H9 (cell line): ENCODE measurements at regions not wholly inside any gene's neighbourhood (a gene's known extent, or its start where the extent isn't known, plus 50 kb on each side); places are given as distances from the start of the nearest gene placed in this dataset.
A peak's percentile ranks its signal among the peaks of the same experiment; 100 is the strongest.

Source experiments
- DNase-seq: peaks from one replicate; pipeline ENCODE4 v3.0.0-alpha.2; 2017
- H2AFZ ChIP-seq: one replicate; pipeline ENCODE4 v1.6.1; 2013; ENCODE audit warnings: mild to moderate bottlenecking, low read length, control low read depth, moderate library complexity
- H2AK5ac ChIP-seq: 2 replicates; pipeline ENCODE4 v1.6.1; 2013; ENCODE audit warnings: low read length, control low read depth, mixed read lengths; ENCODE audit not compliant: insufficient read length
- H2BK120ac ChIP-seq: one replicate; pipeline ENCODE4 v1.6.1; 2013; ENCODE audit warnings: low read depth, mild to moderate bottlenecking, low read length, control low read depth, inconsistent platforms; ENCODE audit not compliant: poor library complexity, severe bottlenecking
- H2BK12ac ChIP-seq: 2 replicates; pipeline ENCODE4 v1.6.1; 2013; ENCODE audit warnings: low read length, control low read depth, mixed read lengths, low read depth; ENCODE audit not compliant: insufficient read length
- H2BK15ac ChIP-seq: 2 replicates; pipeline ENCODE4 v1.6.1; 2013; ENCODE audit warnings: low read depth, low read length, control low read depth
- H2BK20ac ChIP-seq: one replicate; pipeline ENCODE4 v1.6.1; 2013; ENCODE audit warnings: low read depth, mild to moderate bottlenecking, low read length, control low read depth, inconsistent platforms; ENCODE audit not compliant: poor library complexity, severe bottlenecking
- H2BK5ac ChIP-seq: 2 replicates; pipeline ENCODE4 v1.6.1; 2013; ENCODE audit warnings: low read length, control low read depth, mixed read lengths; ENCODE audit not compliant: insufficient read length
- H3K14ac ChIP-seq: 2 replicates; pipeline ENCODE4 v1.6.1; 2013; ENCODE audit warnings: low read length, control low read depth; ENCODE audit not compliant: insufficient read depth
- H3K18ac ChIP-seq: 2 replicates; pipeline ENCODE4 v1.6.1; 2013; ENCODE audit warnings: low read depth, mild to moderate bottlenecking, mixed read lengths, low read length, control low read depth; ENCODE audit not compliant: insufficient read length
- H3K23ac ChIP-seq: 2 replicates; pipeline ENCODE4 v1.6.1; 2013; ENCODE audit warnings: low read length, control low read depth, mixed read lengths, low read depth; ENCODE audit not compliant: insufficient read length
- H3K23me2 ChIP-seq: 2 replicates; pipeline ENCODE4 v1.6.1; 2013; ENCODE audit warnings: low read depth, mild to moderate bottlenecking, mixed read lengths, low read length, control low read depth; ENCODE audit not compliant: insufficient read length, poor library complexity, severe bottlenecking
- H3K27ac ChIP-seq: 2 replicates; pipeline ENCODE4 v1.5.1; 2013; ENCODE audit warnings: low read length, control low read depth, mixed read lengths, low read depth; ENCODE audit not compliant: insufficient read length
- H3K27me3 ChIP-seq: 2 replicates; pipeline ENCODE4 v1.6.1; 2013; ENCODE audit warnings: low read length, control low read depth, inconsistent platforms; ENCODE audit not compliant: insufficient read depth
- H3K4ac ChIP-seq: 2 replicates; pipeline ENCODE4 v1.6.1; 2013; ENCODE audit warnings: low read depth, mild to moderate bottlenecking, control low read depth, inconsistent platforms, low read length, moderate library complexity
- H3K4me1 ChIP-seq: 2 replicates; pipeline ENCODE4 v1.6.1; 2013; ENCODE audit warnings: low read length, control low read depth, inconsistent platforms; ENCODE audit not compliant: insufficient read depth
- H3K4me2 ChIP-seq: 2 replicates; pipeline ENCODE4 v1.6.1; 2013; ENCODE audit warnings: low read length, control low read depth, mixed read lengths; ENCODE audit not compliant: insufficient read length, insufficient read depth
- H3K56ac ChIP-seq: 2 replicates; pipeline ENCODE4 v1.6.1; 2013; ENCODE audit warnings: low read depth, mild to moderate bottlenecking, mixed read lengths, low read length, control low read depth; ENCODE audit not compliant: insufficient read length
- H3K79me1 ChIP-seq: 2 replicates; pipeline ENCODE4 v1.6.1; 2013; ENCODE audit warnings: low read depth, mild to moderate bottlenecking, moderate library complexity, low read length, control low read depth, inconsistent platforms; ENCODE audit not compliant: insufficient read depth, poor library complexity, severe bottlenecking
- H3K79me2 ChIP-seq: 2 replicates; pipeline ENCODE4 v1.6.1; 2013; ENCODE audit warnings: low read length, control low read depth, inconsistent platforms; ENCODE audit not compliant: insufficient read depth
- H3K9ac ChIP-seq: 2 replicates; pipeline ENCODE4 v1.6.1; 2013; ENCODE audit warnings: low read length, control low read depth, mixed read lengths; ENCODE audit not compliant: insufficient read length; ENCODE audit errors: extremely low read depth
- H3K9me3 ChIP-seq: one replicate; pipeline ENCODE4 v1.6.1; 2013; ENCODE audit warnings: low read depth, low read length, inconsistent platforms; ENCODE audit not compliant: control insufficient read depth
- H3T11ph ChIP-seq: one replicate; pipeline ENCODE4 v1.6.1; 2013; ENCODE audit warnings: mild to moderate bottlenecking, low read length, control low read depth, inconsistent platforms
- H4K20me1 ChIP-seq: one replicate; pipeline ENCODE4 v1.6.1; 2013; ENCODE audit not compliant: control insufficient read depth, insufficient read length, insufficient read depth
- H4K5ac ChIP-seq: 2 replicates; pipeline ENCODE4 v1.6.1; 2013; ENCODE audit warnings: low read depth, mild to moderate bottlenecking, mixed read lengths, low read length, control low read depth; ENCODE audit not compliant: insufficient read length
- H4K8ac ChIP-seq: replicated peaks from 2 replicates; pipeline ENCODE4 v1.6.1; 2013; ENCODE audit warnings: low read length, control low read depth, mixed read lengths, low read depth; ENCODE audit not compliant: insufficient read length
- H4K91ac ChIP-seq: 2 replicates; pipeline ENCODE4 v1.6.1; 2013; ENCODE audit warnings: low read depth, mild to moderate bottlenecking, moderate library complexity, mixed read lengths, low read length, control low read depth; ENCODE audit not compliant: insufficient read length
- H3K27ac Mint-ChIP-seq, 3 experiments: 2 replicates in 2 of 3; 3 replicates in 1 of 3; pipeline ENCODE4 v1.8.0; 2020 to 2021; ENCODE audit warnings: mixed read lengths in 3 of 3, mild to moderate bottlenecking in 1 of 3, moderate library complexity in 1 of 3
- H3K27me3 Mint-ChIP-seq: 2 replicates; pipeline ENCODE4 v1.8.0; 2021; ENCODE audit warnings: low read depth, mild to moderate bottlenecking, moderate library complexity, mixed read lengths
- H3K36me3 Mint-ChIP-seq, 3 experiments: 2 replicates in 2 of 3; 3 replicates in 1 of 3; pipeline ENCODE4 v1.8.0; 2020 to 2021; ENCODE audit warnings: low read depth in 3 of 3, mixed read lengths in 3 of 3; ENCODE audit not compliant: insufficient read depth in 1 of 3
- H3K4me1 Mint-ChIP-seq, 2 experiments: 2 replicates each; pipeline ENCODE4 v1.8.0; 2020; ENCODE audit warnings: mixed read lengths in 2 of 2
- H3K4me3 Mint-ChIP-seq, 2 experiments: 2 replicates in 1 of 2; 3 replicates in 1 of 2; pipeline ENCODE4 v1.8.0; 2020 to 2021; ENCODE audit warnings: mild to moderate bottlenecking in 2 of 2, mixed read lengths in 2 of 2, moderate library complexity in 1 of 2
- H3K9me3 Mint-ChIP-seq, 2 experiments: 2 replicates in 1 of 2; 3 replicates in 1 of 2; pipeline ENCODE4 v1.8.0; 2020; ENCODE audit warnings: mild to moderate bottlenecking in 2 of 2, mixed read lengths in 2 of 2, moderate library complexity in 1 of 2
- WGBS: extraction: QIAGEN DNeasy Blood & Tissue Kit; methylation state at CpG from one replicate; pipeline ENCODE4 v1.1.7; 2013; ENCODE audit warnings: missing lambda C conversion rate, low lambda C conversion rate, mixed read lengths; ENCODE audit not compliant: insufficient read length; ENCODE audit errors: extremely low coverage; 5-methylcytosine and 5-hydroxymethylcytosine counted together
- TF ChIP-seq, protein P1 (sequence below): fragments of 200-600 bp; sonication (generic); conservative IDR thresholded peaks from 3 replicates; pipeline ENCODE4 v1.8.0; 2021; ENCODE audit warnings: antibody characterized with exemption, mild to moderate bottlenecking

GRCh38 chr2:176960736-176961520 is 251.7 kb upstream of the HNRNPA3 start:
- Histone ChIP-seq H2AK5ac (no peak overlapping the region), H3K27ac (no peak overlapping the region), H2AFZ (peak overlapping the region; percentile 40), H4K8ac (no peak overlapping the region), H3K18ac (no peak overlapping the region), H3K23ac (no peak overlapping the region), H3K9me3 (no peaks in the 10 kb centered on the region), H3K79me1 (no peaks in the 10 kb centered on the region), H3K9ac (no peak overlapping the region), H4K5ac (no peak overlapping the region), H3K14ac (no peak overlapping the region), H4K20me1 (no peaks in the 10 kb centered on the region), H3K4me2 (no peak overlapping the region), H3K27me3 (no peaks in the 10 kb centered on the region), H4K91ac (no peak overlapping the region), H2BK20ac (no peak overlapping the region), H3K4me1 (no peaks in the 10 kb centered on the region; the same call in 1 of the 2 replicates), H2BK15ac (no peak overlapping the region), H2BK120ac (no peak overlapping the region), H2BK5ac (no peak overlapping the region), H3K79me2 (no peaks in the 10 kb centered on the region), H3T11ph (no peak overlapping the region), H3K56ac (no peak overlapping the region), H3K23me2 (no peaks in the 10 kb centered on the region), H3K4ac (no peak overlapping the region), H2BK12ac (no peak overlapping the region)
- Mint-ChIP-seq H3K27me3 (no peaks in the 10 kb centered on the region), H3K4me3 (no peak overlapping the region), H3K36me3 (no peaks in the 10 kb centered on the region), H3K27ac (no peak overlapping the region), H3K9me3 (no peaks in the 10 kb centered on the region), H3K4me1 (peaks cover 13 to 19% of the 10 kb centered on the region in 2 experiments; a peak in 2 of 4 replicates)
- DNase-seq: no peak
- TF ChIP-seq, protein P1, sequence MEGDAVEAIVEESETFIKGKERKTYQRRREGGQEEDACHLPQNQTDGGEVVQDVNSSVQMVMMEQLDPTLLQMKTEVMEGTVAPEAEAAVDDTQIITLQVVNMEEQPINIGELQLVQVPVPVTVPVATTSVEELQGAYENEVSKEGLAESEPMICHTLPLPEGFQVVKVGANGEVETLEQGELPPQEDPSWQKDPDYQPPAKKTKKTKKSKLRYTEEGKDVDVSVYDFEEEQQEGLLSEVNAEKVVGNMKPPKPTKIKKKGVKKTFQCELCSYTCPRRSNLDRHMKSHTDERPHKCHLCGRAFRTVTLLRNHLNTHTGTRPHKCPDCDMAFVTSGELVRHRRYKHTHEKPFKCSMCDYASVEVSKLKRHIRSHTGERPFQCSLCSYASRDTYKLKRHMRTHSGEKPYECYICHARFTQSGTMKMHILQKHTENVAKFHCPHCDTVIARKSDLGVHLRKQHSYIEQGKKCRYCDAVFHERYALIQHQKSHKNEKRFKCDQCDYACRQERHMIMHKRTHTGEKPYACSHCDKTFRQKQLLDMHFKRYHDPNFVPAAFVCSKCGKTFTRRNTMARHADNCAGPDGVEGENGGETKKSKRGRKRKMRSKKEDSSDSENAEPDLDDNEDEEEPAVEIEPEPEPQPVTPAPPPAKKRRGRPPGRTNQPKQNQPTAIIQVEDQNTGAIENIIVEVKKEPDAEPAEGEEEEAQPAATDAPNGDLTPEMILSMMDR: no peak
- WGBS: no CpG with 5 or more reads among the region's 7 CpGs
